Panc1 (cell line): ENCODE measurements at regions not wholly inside any gene's neighbourhood (a gene's known extent, or its start where the extent isn't known, plus 50 kb on each side); places are given as distances from the start of the nearest gene placed in this dataset.

Source experiments
- ATAC-seq: fragments of 200-7000 bp; cut with Tn5 transposase; 2 replicates; pipeline ENCODE4 v1.9.1; 2020; ENCODE audit warnings: mild to moderate bottlenecking, moderate library complexity
- BruUV-seq: library from RNA; stranded (reverse); fragments of 400-500 nt; replicated peaks from 2 replicates; lab custom pipeline; 2021; lab: Mats Ljungman, UMichigan
- CTCF ChIA-PET: fragments of 300-600 bp; sonication (Branson Sonifier 250); formaldehyde crosslinking; loops from one replicate; lab custom pipeline; 2022; ENCODE audit warnings: antibody characterized with exemption; lab: Charles Lee
- POLR2A ChIA-PET: fragments of 300-600 bp; sonication (Branson Sonifier 250); formaldehyde crosslinking; loops from one replicate; lab custom pipeline; 2022; ENCODE audit warnings: antibody characterized with exemption; lab: Charles Lee
- DNase-seq: peaks from one replicate; pipeline ENCODE4 v3.0.0-alpha.2; 2010; ENCODE audit warnings: low read depth, low spot score
- H3K27ac ChIP-seq: 2 replicates; pipeline ENCODE4 v1.5.1; 2011; ENCODE audit warnings: mild to moderate bottlenecking, low read length, inconsistent platforms
- H3K27me3 ChIP-seq: fragments of 200-500 bp; sonication (Bioruptor generic); 2 replicates; pipeline ENCODE4 v1.6.0; 2014; ENCODE audit warnings: low read length, inconsistent platforms; ENCODE audit not compliant: control insufficient read depth, insufficient read depth
- H3K36me3 ChIP-seq: fragments of 200-500 bp; sonication (Bioruptor generic); 2 replicates; pipeline ENCODE4 v1.5.1; 2014; ENCODE audit warnings: inconsistent platforms, mild to moderate bottlenecking, low read length, moderate library complexity; ENCODE audit not compliant: control insufficient read depth, insufficient read depth
- H3K4me1 ChIP-seq: 2 replicates; pipeline ENCODE4 v1.5.1; 2011; ENCODE audit warnings: inconsistent platforms, mild to moderate bottlenecking, low read length, moderate library complexity; ENCODE audit not compliant: control insufficient read depth, insufficient read depth
- H3K4me3 ChIP-seq, 2 experiments: 2 replicates each; pipeline ENCODE4 v1.5.1; 2011 to 2012; ENCODE audit warnings: low read depth in 2 of 2, low read length in 2 of 2, mild to moderate bottlenecking in 2 of 2, inconsistent platforms in 1 of 2, moderate library complexity in 1 of 2
- H3K9me3 ChIP-seq: fragments of 200-500 bp; sonication (Bioruptor generic); 2 replicates; pipeline ENCODE4 v1.5.1; 2014; ENCODE audit warnings: low read depth, mild to moderate bottlenecking, inconsistent platforms, low read length, moderate library complexity; ENCODE audit not compliant: control insufficient read depth, insufficient read depth
- CTCF ChIP-seq: fragments of 450-650 bp; IDR thresholded peaks from 2 replicates; pipeline ENCODE4 v1.5.1; 2017; ENCODE audit warnings: mild to moderate bottlenecking
- POLR2AphosphoS5 ChIP-seq: IDR thresholded peaks from 2 replicates; pipeline ENCODE4 v1.6.1; 2012; ENCODE audit warnings: mild to moderate bottlenecking, low read depth, low read length, moderate library complexity
- SIN3A ChIP-seq: IDR thresholded peaks from 2 replicates; pipeline ENCODE4 v1.6.1; 2012; ENCODE audit warnings: low read depth, mild to moderate bottlenecking, low read length, moderate library complexity, borderline replicate concordance; ENCODE audit not compliant: insufficient read depth
- TCF7L2 ChIP-seq: IDR thresholded peaks from 2 replicates; pipeline ENCODE4 v1.6.1; 2011; ENCODE audit warnings: mild to moderate bottlenecking, low read depth, low read length, inconsistent platforms
- in situ Hi-C: cut with HindIII; loops from 2 replicates; pipeline ENCODE4 v1.10.0; 2016; ENCODE audit warnings: low sequenced_read_pairs, low pct_unique_long_range_greater_than_20kb
- intact Hi-C: fragments of 100-400 bp; cut with micrococcal nuclease; formaldehyde crosslinking; loops from one replicate; pipeline ENCODE4 v1.10.0; 2022; ENCODE audit not compliant: unreplicated experiment
- TF ChIP-seq, protein P1 (sequence below), 2 experiments: IDR thresholded peaks; 2 replicates each; pipeline ENCODE4 v1.6.1; 2011 to 2012; ENCODE audit warnings: low read depth in 2 of 2, control low read depth in 1 of 2, low read length in 1 of 2, mild to moderate bottlenecking in 1 of 2, moderate library complexity in 1 of 2; ENCODE audit not compliant: insufficient read depth in 1 of 2

- CTCF ChIA-PET, result no interaction called here
- Histone ChIP-seq H3K4me1 (no peaks in the 10 kb centered on the region), H3K27ac (no peak overlapping the region), H3K4me3 (no peak overlapping the region), H3K27me3 (no peaks in the 10 kb centered on the region), H3K9me3 (no peaks in the 10 kb centered on the region), H3K36me3 (no peaks in the 10 kb centered on the region)
- POLR2A ChIA-PET, result no interaction called here
- in situ Hi-C loops (no loop called here), intact Hi-C loops (no loop called here)
- DNase-seq (no peak), ATAC-seq (no peak)
- TF ChIP-seq TCF7L2 (no peak), SIN3A (no peak), POLR2AphosphoS5 (no peak), CTCF (no peak)
- TF ChIP-seq, protein P1, sequence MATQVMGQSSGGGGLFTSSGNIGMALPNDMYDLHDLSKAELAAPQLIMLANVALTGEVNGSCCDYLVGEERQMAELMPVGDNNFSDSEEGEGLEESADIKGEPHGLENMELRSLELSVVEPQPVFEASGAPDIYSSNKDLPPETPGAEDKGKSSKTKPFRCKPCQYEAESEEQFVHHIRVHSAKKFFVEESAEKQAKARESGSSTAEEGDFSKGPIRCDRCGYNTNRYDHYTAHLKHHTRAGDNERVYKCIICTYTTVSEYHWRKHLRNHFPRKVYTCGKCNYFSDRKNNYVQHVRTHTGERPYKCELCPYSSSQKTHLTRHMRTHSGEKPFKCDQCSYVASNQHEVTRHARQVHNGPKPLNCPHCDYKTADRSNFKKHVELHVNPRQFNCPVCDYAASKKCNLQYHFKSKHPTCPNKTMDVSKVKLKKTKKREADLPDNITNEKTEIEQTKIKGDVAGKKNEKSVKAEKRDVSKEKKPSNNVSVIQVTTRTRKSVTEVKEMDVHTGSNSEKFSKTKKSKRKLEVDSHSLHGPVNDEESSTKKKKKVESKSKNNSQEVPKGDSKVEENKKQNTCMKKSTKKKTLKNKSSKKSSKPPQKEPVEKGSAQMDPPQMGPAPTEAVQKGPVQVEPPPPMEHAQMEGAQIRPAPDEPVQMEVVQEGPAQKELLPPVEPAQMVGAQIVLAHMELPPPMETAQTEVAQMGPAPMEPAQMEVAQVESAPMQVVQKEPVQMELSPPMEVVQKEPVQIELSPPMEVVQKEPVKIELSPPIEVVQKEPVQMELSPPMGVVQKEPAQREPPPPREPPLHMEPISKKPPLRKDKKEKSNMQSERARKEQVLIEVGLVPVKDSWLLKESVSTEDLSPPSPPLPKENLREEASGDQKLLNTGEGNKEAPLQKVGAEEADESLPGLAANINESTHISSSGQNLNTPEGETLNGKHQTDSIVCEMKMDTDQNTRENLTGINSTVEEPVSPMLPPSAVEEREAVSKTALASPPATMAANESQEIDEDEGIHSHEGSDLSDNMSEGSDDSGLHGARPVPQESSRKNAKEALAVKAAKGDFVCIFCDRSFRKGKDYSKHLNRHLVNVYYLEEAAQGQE (IDR thresholded peaks at IDR 0.05; ENCODE audit: insufficient read depth in 1 of 2, low read depth in 2 of 2, low read length in 1 of 2), result no peak
- BruUV-seq, result no TSS peak
Measured at GRCh38 chr1:72885017-72885416, 602.7 kb upstream of the NEGR1 start.

DNA sequence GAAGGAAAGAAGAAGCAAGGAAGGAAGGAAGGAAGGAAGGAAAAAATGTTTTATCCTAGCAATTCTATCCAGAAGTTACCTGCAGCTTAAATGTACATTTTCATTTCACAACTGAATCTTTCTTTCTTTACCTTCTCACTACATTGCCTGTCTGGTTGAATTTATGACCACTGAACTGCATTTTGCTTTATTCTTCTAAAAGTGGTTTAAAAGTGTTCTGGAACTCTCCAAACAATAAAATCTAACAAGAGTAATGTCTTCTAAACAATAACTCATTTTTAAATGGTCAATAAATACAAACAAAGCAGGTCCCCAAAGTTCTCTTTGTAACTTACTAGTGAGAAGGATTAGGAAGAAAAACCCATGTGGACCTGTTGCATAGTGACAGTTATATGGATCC, 587.5 kb upstream of the NEGR1 start:
- ATAC-seq, result no peak
- no peak for TF ChIP-seq CTCF
- TF ChIP-seq TCF7L2, result no peak
- TF ChIP-seq POLR2AphosphoS5, result no peak
- TF ChIP-seq, protein P1 (IDR thresholded peaks at IDR 0.05; ENCODE audit: insufficient read depth in 1 of 2, low read depth in 2 of 2, low read length in 1 of 2), result no peak
- Histone ChIP-seq H3K36me3 (no peaks in the 10 kb centered on the region), H3K27me3 (no peaks in the 10 kb centered on the region), H3K4me1 (no peaks in the 10 kb centered on the region), H3K27ac (no peak overlapping the region), H3K4me3 (no peak overlapping the region), H3K9me3 (no peaks in the 10 kb centered on the region; the same call in 1 of the 2 replicates)
- DNase-seq, result no peak
- in situ Hi-C loops (no loop called here), intact Hi-C loops (no loop called here)
- ChIA-PET POLR2A (no interaction called here), CTCF (no interaction called here)
- no TSS peak for BruUV-seq
